Gastrocnemius medialis (tissue), 4 donors: ENCODE measurements at regions not wholly inside any gene's neighbourhood (a gene's known extent, or its start where the extent isn't known, plus 50 kb on each side); places are given as distances from the start of the nearest gene placed in this dataset.

Experiments used
- ATAC-seq, 2 donors: fragments of 150-250 bp; one replicate each; pipeline ENCODE4 v1.9.1; 2016
- DNase-seq, 2 donors: peaks; one replicate each; pipeline ENCODE4 v3.0.0-alpha.2; 2019
- H3K27ac ChIP-seq, 4 donors: fragments of 200-600 bp; sonication (generic); 1 replicate in 1 of 4; 2 replicates in 3 of 4; pipeline ENCODE4 v1.5.1; 2016 to 2018; ENCODE audit warnings: mild to moderate bottlenecking in 2 of 4, moderate library complexity in 1 of 4
- H3K27me3 ChIP-seq, 3 donors: fragments of 200-600 bp; sonication (generic) in 2 of 3; 1 replicate in 1 of 3; 2 replicates in 2 of 3; pipeline versions ENCODE4 v1.5.1 to v1.6.0; 2016 to 2019; ENCODE audit warnings: mild to moderate bottlenecking in 1 of 3, moderate library complexity in 1 of 3
- H3K36me3 ChIP-seq, 2 donors: fragments of 200-600 bp; sonication (generic) in 1 of 2; one replicate each; pipeline ENCODE4 v1.5.1; 2017 to 2018
- H3K4me1 ChIP-seq, 2 donors: fragments of 200-600 bp; sonication (generic) in 1 of 2; one replicate each; pipeline ENCODE4 v1.5.1; 2016 to 2017; ENCODE audit warnings: mild to moderate bottlenecking in 2 of 2
- H3K4me3 ChIP-seq, 4 donors: fragments of 200-600 bp; sonication (generic) in 3 of 4; 1 replicate in 1 of 4; 2 replicates in 3 of 4; pipeline ENCODE4 v1.5.1; 2016 to 2019; ENCODE audit warnings: mild to moderate bottlenecking in 2 of 4
- H3K9me3 ChIP-seq, 3 donors: fragments of 200-600 bp; sonication (generic) in 2 of 3; 1 replicate in 1 of 3; 2 replicates in 2 of 3; pipeline ENCODE4 v1.5.1; 2016 to 2019
- POLR2A ChIP-seq, 2 donors: fragments of 450-650 bp; IDR thresholded peaks; one replicate each; pipeline ENCODE4 v1.6.1; 2017; ENCODE audit warnings: antibody characterized with exemption in 2 of 2, mild to moderate bottlenecking in 2 of 2, moderate library complexity in 2 of 2
- in situ Hi-C, 4 donors: fragments of 200-750 bp; cut with MboI; loops; one replicate each; pipeline versions ENCODE4 v1.15.0 to v1.8.0; 2017; ENCODE audit warnings: low sequenced_read_pairs in 4 of 4
- intact Hi-C: fragments of 100-400 bp; cut with DNase I; formaldehyde crosslinking; loops from one replicate; pipeline ENCODE4 v1.15.1; 2023; ENCODE audit warnings: low total_unique reads
- TF ChIP-seq, protein P1 (sequence below), 5 experiments: fragments of 450-650 bp in 3 of 5; fragments of 200-600 bp in 2 of 5; sonication (generic) in 2 of 5; IDR thresholded peaks in 4 of 5; conservative IDR thresholded peaks in 1 of 5; 1 replicate in 4 of 5; 2 replicates in 1 of 5; pipeline ENCODE4 v1.5.1; 2016 to 2019; ENCODE audit warnings: antibody characterized with exemption in 5 of 5, mild to moderate bottlenecking in 3 of 5, moderate library complexity in 3 of 5

GRCh38 chr14:86518298-86518697, 988.4 kb downstream of the FLRT2 start:
- no peak for TF ChIP-seq POLR2A (IDR thresholded peaks at IDR 0.05)
- TF ChIP-seq, protein P1, sequence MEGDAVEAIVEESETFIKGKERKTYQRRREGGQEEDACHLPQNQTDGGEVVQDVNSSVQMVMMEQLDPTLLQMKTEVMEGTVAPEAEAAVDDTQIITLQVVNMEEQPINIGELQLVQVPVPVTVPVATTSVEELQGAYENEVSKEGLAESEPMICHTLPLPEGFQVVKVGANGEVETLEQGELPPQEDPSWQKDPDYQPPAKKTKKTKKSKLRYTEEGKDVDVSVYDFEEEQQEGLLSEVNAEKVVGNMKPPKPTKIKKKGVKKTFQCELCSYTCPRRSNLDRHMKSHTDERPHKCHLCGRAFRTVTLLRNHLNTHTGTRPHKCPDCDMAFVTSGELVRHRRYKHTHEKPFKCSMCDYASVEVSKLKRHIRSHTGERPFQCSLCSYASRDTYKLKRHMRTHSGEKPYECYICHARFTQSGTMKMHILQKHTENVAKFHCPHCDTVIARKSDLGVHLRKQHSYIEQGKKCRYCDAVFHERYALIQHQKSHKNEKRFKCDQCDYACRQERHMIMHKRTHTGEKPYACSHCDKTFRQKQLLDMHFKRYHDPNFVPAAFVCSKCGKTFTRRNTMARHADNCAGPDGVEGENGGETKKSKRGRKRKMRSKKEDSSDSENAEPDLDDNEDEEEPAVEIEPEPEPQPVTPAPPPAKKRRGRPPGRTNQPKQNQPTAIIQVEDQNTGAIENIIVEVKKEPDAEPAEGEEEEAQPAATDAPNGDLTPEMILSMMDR (IDR thresholded peaks at IDR 0.05 in 4 of 5, conservative IDR thresholded peaks at IDR 0.05 in 1 of 5): no peak
- no peaks in the 10 kb centered on the region for H3K27me3 ChIP-seq
- ATAC-seq (no peak), DNase-seq (no peak)
- H3K9me3 ChIP-seq: no peaks in the 10 kb centered on the region
- no peaks in the 10 kb centered on the region for H3K4me1 ChIP-seq
- H3K36me3 ChIP-seq: no peaks in the 10 kb centered on the region
- in situ Hi-C loops (no loop called here), intact Hi-C loops (no loop called here)
- no peak overlapping the region for H3K27ac ChIP-seq
- H3K4me3 ChIP-seq: no peak overlapping the region

GRCh38 chr14:86515195-86515594, 985.3 kb downstream of the FLRT2 start:
- Histone ChIP-seq H3K36me3 (no peaks in the 10 kb centered on the region), H3K27ac (no peak overlapping the region), H3K27me3 (no peaks in the 10 kb centered on the region), H3K9me3 (no peaks in the 10 kb centered on the region), H3K4me3 (no peak overlapping the region), H3K4me1 (no peaks in the 10 kb centered on the region)
- TF ChIP-seq POLR2A (IDR thresholded peaks at IDR 0.05): no peak
- TF ChIP-seq, protein P1 (IDR thresholded peaks at IDR 0.05 in 4 of 5, conservative IDR thresholded peaks at IDR 0.05 in 1 of 5): no peak
- intact Hi-C loops (no loop called here), in situ Hi-C loops (no loop called here)
- no peak for ATAC-seq
- DNase-seq: no peak

DNA sequence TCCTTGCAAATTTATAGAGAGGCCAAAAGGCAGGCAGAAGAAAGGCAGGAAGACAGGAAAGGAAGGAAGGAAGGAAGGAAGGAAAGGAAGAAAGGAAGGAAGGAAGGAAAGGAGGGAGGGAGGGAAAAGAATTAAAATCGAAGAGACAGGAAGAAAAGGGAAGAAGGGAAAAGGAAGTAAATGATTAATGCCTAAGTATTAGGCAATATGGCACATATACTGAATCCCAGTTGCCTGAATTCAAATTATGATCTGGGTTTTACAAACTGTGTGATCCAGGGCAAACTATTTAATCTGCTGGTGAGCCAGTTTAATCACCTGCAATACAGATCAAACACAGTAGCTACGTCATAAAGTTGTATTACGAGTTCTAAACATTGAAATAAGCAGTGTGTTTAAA, 983.6 kb downstream of the FLRT2 start:
- TF ChIP-seq, protein P1 (IDR thresholded peaks at IDR 0.05 in 4 of 5, conservative IDR thresholded peaks at IDR 0.05 in 1 of 5): no peak
- no peak for TF ChIP-seq POLR2A (IDR thresholded peaks at IDR 0.05)
- in situ Hi-C loops (no loop called here), intact Hi-C loops (no loop called here)
- ATAC-seq (no peak), DNase-seq (no peak)
- Histone ChIP-seq H3K4me1 (no peaks in the 10 kb centered on the region), H3K9me3 (no peaks in the 10 kb centered on the region), H3K27me3 (no peaks in the 10 kb centered on the region), H3K27ac (no peak overlapping the region), H3K36me3 (no peaks in the 10 kb centered on the region), H3K4me3 (no peak overlapping the region)

DNA sequence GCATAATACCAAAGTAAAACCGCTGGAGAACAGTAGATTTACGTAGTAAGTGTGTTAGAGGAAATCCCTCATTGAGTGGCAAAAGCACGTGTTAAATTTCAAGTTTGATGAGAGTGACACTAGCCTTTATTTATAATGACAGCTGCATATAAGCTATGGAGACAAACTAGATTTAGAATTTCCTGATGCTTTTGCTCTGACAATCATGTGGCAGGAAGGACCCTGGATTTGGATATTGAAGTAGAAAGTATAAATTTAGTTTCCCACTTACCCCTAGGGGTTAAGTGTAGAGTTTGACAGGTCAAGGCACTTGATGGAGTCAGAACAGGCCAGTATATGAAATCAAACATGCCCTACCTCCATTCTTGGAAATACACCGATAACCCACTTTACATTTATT, 983.1 kb downstream of the FLRT2 start:
- no peak for TF ChIP-seq POLR2A (IDR thresholded peaks at IDR 0.05)
- TF ChIP-seq, protein P1 (IDR thresholded peaks at IDR 0.05 in 4 of 5, conservative IDR thresholded peaks at IDR 0.05 in 1 of 5): no peak

GRCh38 chr14:86510491-86510890, 980.5 kb downstream of the FLRT2 start:
- no peak for DNase-seq
- ATAC-seq: no peak
- no peaks in the 10 kb centered on the region for H3K9me3 ChIP-seq
- TF ChIP-seq, protein P1 (IDR thresholded peaks at IDR 0.05 in 4 of 5, conservative IDR thresholded peaks at IDR 0.05 in 1 of 5): no peak
- TF ChIP-seq POLR2A (IDR thresholded peaks at IDR 0.05): no peak
- intact Hi-C loops: no loop called here
- in situ Hi-C loops: no loop called here
- H3K4me3 ChIP-seq: no peak overlapping the region
- no peaks in the 10 kb centered on the region for H3K36me3 ChIP-seq
- H3K4me1 ChIP-seq: no peaks in the 10 kb centered on the region
- H3K27me3 ChIP-seq: no peaks in the 10 kb centered on the region
- no peak overlapping the region for H3K27ac ChIP-seq

More for the DNA sequence above, 983.1 kb downstream of the FLRT2 start:
- intact Hi-C loops: no loop called here
- Histone ChIP-seq H3K27ac (no peak overlapping the region), H3K27me3 (no peaks in the 10 kb centered on the region), H3K4me1 (no peaks in the 10 kb centered on the region), H3K36me3 (no peaks in the 10 kb centered on the region), H3K9me3 (no peaks in the 10 kb centered on the region), H3K4me3 (no peak overlapping the region)
- ATAC-seq (no peak), DNase-seq (no peak)
- in situ Hi-C loops: no loop called here
